ENCODE measurements at regions not wholly inside any gene's neighbourhood (a gene's known extent, or its start where the extent isn't known, plus 50 kb on each side); places are given as distances from the start of the nearest gene placed in this dataset.

GRCh38 chr5:129172580-129172979 is 78.0 kb downstream of the ISOC1 start:
- H3K27me3 ChIP-seq (ENCODE audit: low read length) = peaks cover 7% of the 10 kb centered on the region; the same call in 1 of the 2 replicates
- ChIA-PET CTCF (no interaction called here), POLR2A (ENCODE audit: unreplicated experiment) (no interaction called here)
- no peaks in the 10 kb centered on the region for H3K79me2 ChIP-seq (ENCODE audit: low read length)
- no peak overlapping the region for H3K4me2 ChIP-seq (ENCODE audit: low read length)
- H3K27ac ChIP-seq (ENCODE audit: low read length) = no peak overlapping the region
- ATAC-seq = peak; percentile 64
- intact Hi-C loops (cut with micrococcal nuclease) = loop anchor here (1.0 kb wide), 2 partner anchors 99 to 596 kb away; no protein-coding TSS in a partner anchor
- H2AFZ ChIP-seq (ENCODE audit: low read length) = no peak overlapping the region
- TF ChIP-seq EZH2phosphoT487 (IDR thresholded peaks at IDR 0.05; ENCODE audit: borderline replicate concordance, low read length) (no peak), CTCF (conservative IDR thresholded peaks at IDR 0.05; ENCODE audit: low read depth, low read length) (peak; percentile 51)
- no peak overlapping the region for H3K9ac ChIP-seq (ENCODE audit: low read length)
- no peaks in the 10 kb centered on the region for H3K36me3 ChIP-seq (ENCODE audit: low read depth, low read length)
- H4K20me1 ChIP-seq (ENCODE audit: low read length) = no peaks in the 10 kb centered on the region
- no TSS peak for BruUV-seq (replicated peaks)
- H3K4me1 ChIP-seq (ENCODE audit: insufficient read depth, low read length) = no peaks in the 10 kb centered on the region
- no peaks in the 10 kb centered on the region for H3K9me3 ChIP-seq (ENCODE audit: low read length)
- DNase-seq = peak; percentile 25
- no peaks in the 10 kb centered on the region for H3F3A ChIP-seq (ENCODE audit: low read length, unreplicated experiment)
- H3K9me2 ChIP-seq (replicated peaks; ENCODE audit: low read length) = no peaks in the 10 kb centered on the region
- no peak overlapping the region for H3K4me3 ChIP-seq (ENCODE audit: low read length)

DNA sequence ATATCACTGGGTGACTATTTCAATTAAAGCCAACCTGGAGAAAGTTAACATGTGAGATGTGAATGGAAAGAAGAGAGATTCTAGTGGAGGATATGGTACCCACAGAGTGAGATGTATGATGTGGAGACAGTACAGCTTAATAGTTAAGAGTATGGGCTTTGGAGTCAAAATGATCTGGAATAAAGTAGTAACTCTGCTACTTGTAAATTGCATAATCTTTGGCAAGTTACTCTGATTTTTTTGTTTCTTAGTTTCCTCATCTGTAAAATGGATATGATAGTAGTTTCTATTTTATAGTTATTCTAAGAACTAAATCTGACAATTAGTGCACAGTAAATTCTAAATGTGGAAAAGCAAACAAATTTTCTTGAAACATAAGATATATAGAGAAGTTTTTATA is 79.2 kb downstream of the ISOC1 start:
- Histone ChIP-seq H4K20me1 (ENCODE audit: low read length) (no peaks in the 10 kb centered on the region), H3K79me2 (ENCODE audit: low read length) (no peaks in the 10 kb centered on the region), H2AFZ (ENCODE audit: low read length) (no peak overlapping the region), H3K4me1 (ENCODE audit: insufficient read depth, low read length) (no peaks in the 10 kb centered on the region), H3F3A (ENCODE audit: low read length, unreplicated experiment) (no peaks in the 10 kb centered on the region), H3K9me3 (ENCODE audit: low read length) (no peaks in the 10 kb centered on the region), H3K9ac (ENCODE audit: low read length) (no peak overlapping the region), H3K4me2 (ENCODE audit: low read length) (no peak overlapping the region), H3K9me2 (replicated peaks; ENCODE audit: low read length) (no peaks in the 10 kb centered on the region), H3K27ac (ENCODE audit: low read length) (no peak overlapping the region), H3K27me3 (ENCODE audit: low read length) (peaks cover 7% of the 10 kb centered on the region; the same call in 1 of the 2 replicates), H3K4me3 (ENCODE audit: low read length) (no peak overlapping the region), H3K36me3 (ENCODE audit: low read depth, low read length) (no peaks in the 10 kb centered on the region)
- TF ChIP-seq EZH2 (IDR thresholded peaks at IDR 0.05; ENCODE audit: low read length, unreplicated experiment) (no peak), EZH2phosphoT487 (IDR thresholded peaks at IDR 0.05; ENCODE audit: borderline replicate concordance, low read length) (no peak), CTCF (conservative IDR thresholded peaks at IDR 0.05; ENCODE audit: low read depth, low read length) (no peak)
- ATAC-seq = no peak
- BruUV-seq (replicated peaks) = no TSS peak
- intact Hi-C loops (cut with micrococcal nuclease) = no loop called here
- CTCF ChIA-PET = no interaction called here
- no peak for DNase-seq
- POLR2A ChIA-PET (ENCODE audit: unreplicated experiment) = no interaction called here

DNA sequence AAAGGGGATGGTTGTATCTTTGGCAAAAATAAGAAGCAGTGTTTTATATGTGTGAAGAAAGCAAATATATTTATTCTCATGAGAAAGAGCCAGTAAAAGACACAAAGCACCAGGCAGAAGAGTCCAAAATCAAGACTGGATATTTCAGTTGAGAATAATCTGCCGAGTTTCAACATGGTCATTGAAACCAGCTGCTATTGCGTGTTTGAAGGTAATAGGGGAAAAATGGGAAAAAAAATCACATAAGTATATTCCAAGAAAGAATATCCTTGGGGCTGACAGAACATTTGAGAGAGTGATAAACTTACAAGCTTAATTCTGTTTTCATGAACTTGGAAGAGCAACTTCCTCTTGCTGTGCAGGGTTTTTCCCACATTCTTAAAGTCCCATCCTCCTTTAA is 79.9 kb downstream of the ISOC1 start:
- no peak overlapping the region for H2AFZ ChIP-seq (ENCODE audit: low read length)
- H3K27me3 ChIP-seq (ENCODE audit: low read length) = peaks cover 7% of the 10 kb centered on the region; the same call in 1 of the 2 replicates
- H4K20me1 ChIP-seq (ENCODE audit: low read length) = no peaks in the 10 kb centered on the region
- no peaks in the 10 kb centered on the region for H3K79me2 ChIP-seq (ENCODE audit: low read length)
- BruUV-seq (replicated peaks) = no TSS peak
- TF ChIP-seq CTCF (conservative IDR thresholded peaks at IDR 0.05; ENCODE audit: low read depth, low read length) (no peak), EZH2 (IDR thresholded peaks at IDR 0.05; ENCODE audit: low read length, unreplicated experiment) (no peak), EZH2phosphoT487 (IDR thresholded peaks at IDR 0.05; ENCODE audit: borderline replicate concordance, low read length) (no peak)
- H3K4me3 ChIP-seq (ENCODE audit: low read length) = no peak overlapping the region
- no peak for DNase-seq
- intact Hi-C loops (cut with micrococcal nuclease) = no loop called here
- H3K9ac ChIP-seq (ENCODE audit: low read length) = no peak overlapping the region
- ChIA-PET POLR2A (ENCODE audit: unreplicated experiment) (no interaction called here), CTCF (no interaction called here)
- H3F3A ChIP-seq (ENCODE audit: low read length, unreplicated experiment) = no peaks in the 10 kb centered on the region
- no peaks in the 10 kb centered on the region for H3K9me2 ChIP-seq (replicated peaks; ENCODE audit: low read length)
- H3K4me1 ChIP-seq (ENCODE audit: insufficient read depth, low read length) = no peaks in the 10 kb centered on the region
- no peaks in the 10 kb centered on the region for H3K36me3 ChIP-seq (ENCODE audit: low read depth, low read length)
- H3K9me3 ChIP-seq (ENCODE audit: low read length) = no peaks in the 10 kb centered on the region
- no peak overlapping the region for H3K4me2 ChIP-seq (ENCODE audit: low read length)
- ATAC-seq = no peak
- H3K27ac ChIP-seq (ENCODE audit: low read length) = no peak overlapping the region
